ENCODE measurements at regions not wholly inside any gene's neighbourhood (a gene's known extent, or its start where the extent isn't known, plus 50 kb on each side); places are given as distances from the start of the nearest gene placed in this dataset.
"Not testable (repeated sequence)": the region's sequence is repeated elsewhere in the genome, so short reads cannot be mapped to it uniquely, and the experiment has no call there.

GRCh38 chr6:97347111-97347510 is 64.1 kb upstream of the MMS22L start:
- no peak for DNase-seq (ENCODE audit: low read depth)

- peak; percentile 27 for DNase-seq (ENCODE audit: low read depth)
Observed at GRCh38 chr6:97361286-97361685, 78.3 kb upstream of the MMS22L start.

GRCh38 chr6:97364327-97364726 is 81.3 kb upstream of the MMS22L start:
- no peak for DNase-seq (ENCODE audit: low read depth)

GRCh38 chr6:97382071-97382470 is 99.1 kb upstream of the MMS22L start:
- DNase-seq (ENCODE audit: low read depth): not testable (repeated sequence)

- DNase-seq (ENCODE audit: low read depth): no peak
Observed at GRCh38 chr6:97392735-97393134, 109.7 kb upstream of the MMS22L start.

- DNase-seq (ENCODE audit: low read depth): peak; percentile 50
Observed at GRCh38 chr6:97394160-97394748, 111.2 kb upstream of the MMS22L start.

GRCh38 chr6:97396880-97397279 is 113.9 kb upstream of the MMS22L start:
- no peak for DNase-seq (ENCODE audit: low read depth)

GRCh38 chr6:97399208-97399607 is 116.2 kb upstream of the MMS22L start:
- DNase-seq (ENCODE audit: low read depth): no peak

GRCh38 chr6:97401533-97401932 is 118.5 kb upstream of the MMS22L start:
- peak; percentile 38 for DNase-seq (ENCODE audit: low read depth)

- no peak for DNase-seq (ENCODE audit: low read depth)
Observed at GRCh38 chr6:97405818-97406409, 122.9 kb upstream of the MMS22L start.

GRCh38 chr6:97406633-97407032 is 123.6 kb upstream of the MMS22L start:
- DNase-seq (ENCODE audit: low read depth): no peak

GRCh38 chr6:97411610-97412009 is 128.6 kb upstream of the MMS22L start:
- DNase-seq (ENCODE audit: low read depth): no peak

- DNase-seq (ENCODE audit: low read depth): no peak
Observed at GRCh38 chr6:97412511-97412910, 129.5 kb upstream of the MMS22L start.

- DNase-seq (ENCODE audit: low read depth): no peak
Observed at GRCh38 chr6:97422171-97422570, 139.2 kb upstream of the MMS22L start.

- DNase-seq (ENCODE audit: low read depth): no peak
Observed at GRCh38 chr6:97423190-97423589, 140.2 kb upstream of the MMS22L start.

- no peak for DNase-seq (ENCODE audit: low read depth)
Observed at GRCh38 chr6:97427648-97428047, 144.6 kb upstream of the MMS22L start.

- peak; percentile 29 for DNase-seq (ENCODE audit: low read depth)
Observed at GRCh38 chr6:97437087-97437486, 154.1 kb upstream of the MMS22L start.

GRCh38 chr6:97438011-97438671 is 155.1 kb upstream of the MMS22L start:
- DNase-seq (ENCODE audit: low read depth): no peak

- DNase-seq (ENCODE audit: low read depth): peak; percentile 42
Observed at GRCh38 chr6:97440590-97441176, 157.7 kb upstream of the MMS22L start.

GRCh38 chr6:97443408-97444080 is 160.5 kb upstream of the MMS22L start:
- DNase-seq (ENCODE audit: low read depth): no peak

GRCh38 chr6:97445407-97445806 is 162.4 kb upstream of the MMS22L start:
- no peak for DNase-seq (ENCODE audit: low read depth)

- no peak for DNase-seq (ENCODE audit: low read depth)
Observed at GRCh38 chr6:97449444-97449966, 166.5 kb upstream of the MMS22L start.

All from iris pigment epithelial cell (primary cell).